Choroid plexus epithelial cell (primary cell): ENCODE measurements at regions not wholly inside any gene's neighbourhood (a gene's known extent, or its start where the extent isn't known, plus 50 kb on each side); places are given as distances from the start of the nearest gene placed in this dataset.

ENCODE experiments used
- DNase-seq: peaks from one replicate; pipeline ENCODE4 v3.0.0-alpha.2; 2010; ENCODE audit warnings: low read depth
- H3K4me3 ChIP-seq: 2 replicates; pipeline ENCODE4 v1.5.1; 2011; ENCODE audit warnings: low read depth, mild to moderate bottlenecking, control low read depth, low read length, moderate library complexity
- TF ChIP-seq, protein P1 (sequence below): conservative IDR thresholded peaks from 2 replicates; pipeline ENCODE4 v1.5.1; 2011; ENCODE audit warnings: low read depth, mild to moderate bottlenecking, control low read depth, inconsistent platforms, low read length, moderate library complexity

DNA sequence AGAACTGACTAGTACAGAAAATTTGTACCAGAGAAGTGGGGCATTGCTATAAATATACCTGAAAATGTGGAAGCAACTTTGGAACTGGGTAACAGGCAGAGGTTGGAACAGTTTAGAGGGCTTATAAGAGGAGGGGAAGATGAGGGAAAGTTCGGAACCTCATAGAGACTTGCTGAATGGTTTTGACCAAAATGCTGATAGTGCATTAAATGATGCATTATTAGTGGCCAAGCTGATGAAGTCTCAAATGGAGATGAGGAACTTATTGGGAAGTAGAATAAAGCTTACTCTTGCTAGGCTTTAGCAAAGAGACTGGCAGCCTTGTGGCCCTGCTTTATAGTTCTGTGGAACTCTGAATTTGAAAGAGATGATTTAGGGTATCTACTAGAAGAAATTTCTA is 189.8 kb downstream of the FGF10 start:
- TF ChIP-seq, protein P1, sequence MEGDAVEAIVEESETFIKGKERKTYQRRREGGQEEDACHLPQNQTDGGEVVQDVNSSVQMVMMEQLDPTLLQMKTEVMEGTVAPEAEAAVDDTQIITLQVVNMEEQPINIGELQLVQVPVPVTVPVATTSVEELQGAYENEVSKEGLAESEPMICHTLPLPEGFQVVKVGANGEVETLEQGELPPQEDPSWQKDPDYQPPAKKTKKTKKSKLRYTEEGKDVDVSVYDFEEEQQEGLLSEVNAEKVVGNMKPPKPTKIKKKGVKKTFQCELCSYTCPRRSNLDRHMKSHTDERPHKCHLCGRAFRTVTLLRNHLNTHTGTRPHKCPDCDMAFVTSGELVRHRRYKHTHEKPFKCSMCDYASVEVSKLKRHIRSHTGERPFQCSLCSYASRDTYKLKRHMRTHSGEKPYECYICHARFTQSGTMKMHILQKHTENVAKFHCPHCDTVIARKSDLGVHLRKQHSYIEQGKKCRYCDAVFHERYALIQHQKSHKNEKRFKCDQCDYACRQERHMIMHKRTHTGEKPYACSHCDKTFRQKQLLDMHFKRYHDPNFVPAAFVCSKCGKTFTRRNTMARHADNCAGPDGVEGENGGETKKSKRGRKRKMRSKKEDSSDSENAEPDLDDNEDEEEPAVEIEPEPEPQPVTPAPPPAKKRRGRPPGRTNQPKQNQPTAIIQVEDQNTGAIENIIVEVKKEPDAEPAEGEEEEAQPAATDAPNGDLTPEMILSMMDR: no peak
- no peak for DNase-seq
- H3K4me3 ChIP-seq: no peak overlapping the region

DNA sequence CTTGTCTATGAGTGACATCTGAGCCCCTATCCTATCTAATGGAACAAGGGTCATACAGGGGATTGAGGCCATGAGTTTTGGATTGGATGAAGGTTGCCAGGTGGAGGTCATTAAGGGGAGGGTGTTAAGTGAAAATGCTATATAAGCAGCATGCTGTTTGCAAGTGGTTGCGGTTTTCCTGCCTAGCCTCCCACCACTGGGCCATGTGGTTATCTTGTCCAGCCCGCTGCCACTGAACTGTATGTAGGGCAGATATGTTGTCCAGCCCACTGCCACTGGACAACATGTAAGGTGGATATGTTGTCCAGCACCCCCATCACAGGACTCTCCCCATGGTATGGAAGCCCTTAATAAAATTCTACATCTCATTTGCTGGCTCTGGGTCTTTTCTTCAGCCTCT is 200.0 kb downstream of the FGF10 start:
- TF ChIP-seq, protein P1: no peak
- DNase-seq: no peak
- H3K4me3 ChIP-seq: no peak overlapping the region

DNA sequence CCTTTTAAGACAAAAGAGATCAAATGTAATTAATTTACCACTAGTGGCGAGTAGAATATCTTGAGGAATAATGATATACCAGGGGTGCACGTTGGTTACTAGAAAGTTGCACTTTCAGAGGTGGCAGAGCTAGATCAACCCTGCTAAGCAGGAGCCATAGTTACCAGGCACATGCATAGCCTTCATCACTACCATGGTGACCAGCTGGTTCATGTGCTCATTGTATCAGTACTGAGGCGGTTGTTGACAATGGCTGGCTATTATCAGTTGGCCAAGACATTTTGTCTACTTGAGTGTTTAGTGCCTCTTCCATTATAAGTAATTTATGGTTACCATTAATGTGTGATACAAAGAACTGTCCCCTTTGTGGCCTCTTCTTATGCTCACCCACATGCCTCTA is 201.2 kb downstream of the FGF10 start:
- no peak for DNase-seq
- no peak overlapping the region for H3K4me3 ChIP-seq
- TF ChIP-seq, protein P1: no peak

DNA sequence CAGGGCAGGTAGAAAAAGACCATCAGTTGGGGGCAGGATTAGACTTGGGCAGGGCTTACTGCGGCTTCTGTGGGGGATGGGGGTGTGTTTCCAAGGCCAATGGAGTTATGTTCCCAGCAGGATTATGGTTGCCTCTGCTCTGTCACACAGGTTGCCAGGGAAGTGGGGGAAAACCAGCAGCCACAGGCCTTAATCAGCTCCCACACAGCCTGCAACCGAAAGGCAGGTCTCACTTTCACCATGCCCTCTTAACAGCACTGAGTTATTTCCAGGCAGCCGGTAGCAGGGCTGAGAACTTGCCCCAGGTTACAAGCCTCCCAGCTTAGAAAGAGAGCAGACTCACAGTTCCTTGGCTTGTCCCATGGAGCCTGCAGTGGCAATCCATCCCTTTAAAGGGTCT is 205.5 kb downstream of the FGF10 start:
- no peak overlapping the region for H3K4me3 ChIP-seq
- TF ChIP-seq, protein P1: no peak
- no peak for DNase-seq

DNA sequence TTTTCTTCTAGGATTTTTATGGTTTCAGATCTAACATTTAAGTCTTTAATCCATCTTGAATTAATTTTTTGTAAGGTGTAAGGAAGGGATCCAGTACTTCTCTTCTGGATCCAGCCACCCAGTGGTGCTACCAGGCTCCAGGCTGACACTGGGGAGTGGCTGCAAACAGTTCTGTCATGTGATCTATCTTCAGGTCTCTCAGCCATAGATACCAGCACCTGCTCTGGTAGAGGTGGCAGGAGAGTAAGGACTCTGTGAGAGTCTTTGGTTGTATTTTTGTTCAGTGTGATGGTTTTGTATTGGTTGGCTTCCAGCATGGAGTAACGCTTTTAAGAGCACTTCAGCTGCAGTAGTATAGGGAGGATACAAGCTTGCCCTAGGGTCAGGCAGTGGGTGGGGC is 205.9 kb downstream of the FGF10 start:
- no peak overlapping the region for H3K4me3 ChIP-seq
- TF ChIP-seq, protein P1: no peak
- DNase-seq: no peak

DNA sequence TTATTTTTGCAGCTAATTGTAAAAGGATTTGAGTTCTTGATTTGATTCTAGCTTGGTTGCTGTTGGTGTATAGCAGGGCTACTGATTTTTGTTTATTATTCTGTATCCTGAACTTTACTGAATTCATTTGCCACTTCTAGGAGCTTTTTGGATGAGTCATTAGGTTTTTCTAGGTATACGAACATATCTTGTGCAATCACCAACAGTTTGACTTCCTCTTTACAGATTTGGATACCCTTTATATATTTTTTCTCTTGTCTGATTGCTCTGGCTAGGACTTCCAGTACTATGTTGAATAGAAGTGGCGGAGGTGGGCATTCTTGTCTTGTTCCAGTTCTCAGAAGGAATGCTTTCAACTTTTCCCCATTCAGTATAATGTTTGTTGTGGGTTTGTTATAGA is 210.8 kb downstream of the FGF10 start:
- no peak overlapping the region for H3K4me3 ChIP-seq
- no peak for DNase-seq
- TF ChIP-seq, protein P1: no peak

DNA sequence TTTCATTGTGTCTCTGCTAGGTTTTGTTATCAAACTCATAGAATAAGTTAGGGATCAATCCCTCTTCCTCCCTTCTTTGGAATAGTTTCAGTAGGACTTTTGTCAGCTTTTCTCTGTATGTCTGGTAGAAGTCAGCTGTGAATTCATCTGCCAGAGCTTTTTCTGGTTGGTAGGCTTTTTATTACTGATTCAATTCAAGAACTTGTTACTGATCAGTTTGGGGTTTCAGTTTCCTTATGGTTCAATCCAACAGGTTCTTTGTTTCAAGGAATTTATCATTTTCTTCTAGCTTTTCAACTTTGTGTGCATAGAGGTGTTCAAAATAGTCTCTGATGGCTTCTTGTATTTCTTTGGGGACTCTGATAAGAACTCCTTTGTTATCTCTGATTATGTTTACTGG is 221.7 kb downstream of the FGF10 start:
- DNase-seq: no peak
- TF ChIP-seq, protein P1: no peak
- no peak overlapping the region for H3K4me3 ChIP-seq
